BLaER1 treated with 17β-estradiol and CSF1 and Interleukin-3, amounts not matched to agents 10 nM and 100 nM (cell line): ENCODE measurements at regions not wholly inside any gene's neighbourhood (a gene's known extent, or its start where the extent isn't known, plus 50 kb on each side); places are given as distances from the start of the nearest gene placed in this dataset.

Experiments used
- H3K27ac ChIP-seq, 11 experiments: shearing (Covaris generic); formaldehyde crosslinking; 2 replicates each; pipeline ENCODE4 v1.8.1; 2022
- H3K27me3 ChIP-seq, 11 experiments: shearing (Covaris generic); formaldehyde crosslinking; 2 replicates each; pipeline ENCODE4 v1.8.1; 2022
- H3K36me3 ChIP-seq, 11 experiments: shearing (Covaris generic); formaldehyde crosslinking; 2 replicates each; pipeline ENCODE4 v1.8.1; 2022
- H3K4me1 ChIP-seq, 10 experiments: shearing (Covaris generic); formaldehyde crosslinking; 2 replicates each; pipeline ENCODE4 v1.8.1; 2022
- H3K4me2 ChIP-seq, 11 experiments: shearing (Covaris generic); formaldehyde crosslinking; 2 replicates each; pipeline ENCODE4 v1.8.1; 2022
- H3K4me3 ChIP-seq, 10 experiments: shearing (Covaris generic); formaldehyde crosslinking; 2 replicates each; pipeline ENCODE4 v1.8.1; 2022
- H3K9ac ChIP-seq, 11 experiments: shearing (Covaris generic); formaldehyde crosslinking; 2 replicates each; pipeline ENCODE4 v1.8.1; 2022
- H3K9me3 ChIP-seq, 11 experiments: shearing (Covaris generic); formaldehyde crosslinking; replicated peaks in 1 of 11; 2 replicates each; pipeline ENCODE4 v1.8.1; 2022
- H4K20me1 ChIP-seq, 11 experiments: shearing (Covaris generic); formaldehyde crosslinking; 2 replicates each; pipeline ENCODE4 v1.8.1; 2022
- Cebpa-rat ChIP-seq, 11 experiments: shearing (Covaris generic); IDR thresholded peaks; 2 replicates each; pipeline ENCODE4 v1.8.1; 2022

DNA sequence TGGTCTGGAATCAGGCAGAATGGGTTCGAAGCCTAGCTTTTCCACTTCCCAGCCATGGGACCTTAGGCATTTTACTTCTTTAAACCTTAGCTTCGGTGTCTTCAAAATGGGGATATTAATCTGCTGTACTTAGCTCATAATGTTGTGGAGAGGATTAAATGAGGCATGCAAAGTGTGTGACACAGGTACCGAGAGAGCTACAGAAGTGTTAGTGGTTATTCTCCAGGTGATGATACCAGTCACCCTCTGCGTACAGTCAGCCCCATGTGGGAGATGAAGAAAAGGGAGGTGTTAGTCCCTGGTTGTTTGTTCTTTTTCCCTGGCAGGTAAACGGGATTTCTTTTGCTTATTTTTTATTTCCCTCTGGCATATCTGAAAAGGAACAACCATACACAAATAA is 212.1 kb downstream of the PHLDA1 start:
- no peak overlapping the region for H3K4me2 ChIP-seq
- no peak for TF ChIP-seq Cebpa-rat (IDR thresholded peaks at IDR 0.05)
- no peak overlapping the region for H3K4me3 ChIP-seq
- no peak overlapping the region for H3K27ac ChIP-seq
- H3K27me3 ChIP-seq, result peaks cover 0 to 77% (median 0%) of the 10 kb centered on the region in 11 experiments; a peak in 5 of 22 replicates
- peaks cover 15 to 33% (median 20%) of the 10 kb centered on the region in 10 experiments for H3K4me1 ChIP-seq
- H3K36me3 ChIP-seq, result no peaks in the 10 kb centered on the region
- no peak overlapping the region for H3K9ac ChIP-seq
- H3K9me3 ChIP-seq, result 0 out of 22 replicates have a peak, but pooled peaks cover 0 to 4% (median 0%) of the 10 kb centered on the region in 11 experiments
- H4K20me1 ChIP-seq, result no peaks in the 10 kb centered on the region

DNA sequence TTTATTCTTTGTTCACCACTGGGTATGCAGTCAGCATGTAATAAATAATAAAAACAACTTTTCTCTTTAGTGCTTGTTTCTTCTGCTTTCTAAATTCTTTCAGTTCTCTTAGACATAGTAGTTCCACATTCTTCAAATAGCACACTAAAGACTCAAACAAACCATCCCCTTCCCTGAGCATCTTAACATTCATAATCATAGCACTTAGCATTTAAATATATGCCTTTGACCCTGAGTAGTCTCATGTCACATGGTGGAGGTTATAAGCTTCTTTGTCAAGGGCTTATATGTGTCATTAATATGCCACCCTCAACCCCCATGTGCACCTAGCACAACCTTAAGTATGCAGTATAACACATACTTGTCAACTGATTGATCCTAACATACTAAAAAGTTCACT is 212.7 kb downstream of the PHLDA1 start:
- Histone ChIP-seq H3K27ac (no peak overlapping the region), H3K4me1 (peaks cover 16 to 39% (median 27%) of the 10 kb centered on the region in 10 experiments), H3K4me2 (no peak overlapping the region)

DNA sequence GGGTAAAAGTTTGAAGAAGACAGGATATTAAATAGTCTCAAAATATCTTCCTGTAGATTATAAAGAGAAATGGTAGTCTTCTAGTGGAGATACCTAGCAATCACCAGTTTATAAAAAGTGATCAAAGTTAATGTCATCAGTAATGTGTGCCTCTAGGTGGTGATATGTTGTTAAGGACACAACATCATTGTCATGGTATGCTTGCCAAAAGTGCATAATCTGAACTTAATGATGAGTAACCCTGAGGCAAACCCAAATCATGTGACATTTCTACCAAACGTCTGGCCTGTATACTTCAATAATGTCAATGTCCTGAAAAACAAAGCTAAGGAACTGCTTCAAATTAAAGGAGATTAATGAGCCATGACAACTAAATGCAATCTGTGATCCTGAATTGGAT is 214.7 kb downstream of the PHLDA1 start:
- no peak for TF ChIP-seq Cebpa-rat (IDR thresholded peaks at IDR 0.05)
- H3K27ac ChIP-seq, result no peak overlapping the region; a peak in 1 of 22 replicates
- 0 out of 22 replicates have a peak, but pooled peaks cover 0 to 4% (median 0%) of the 10 kb centered on the region in 11 experiments for H3K9me3 ChIP-seq
- H3K36me3 ChIP-seq, result no peaks in the 10 kb centered on the region
- H4K20me1 ChIP-seq, result no peaks in the 10 kb centered on the region
- peaks cover 16 to 40% (median 30%) of the 10 kb centered on the region in 10 experiments for H3K4me1 ChIP-seq
- H3K4me3 ChIP-seq, result no peak overlapping the region
- peak overlapping the region in 2 of 11 experiments; percentile 8 to 75; a peak in 5 of 22 replicates for H3K4me2 ChIP-seq
- no peak overlapping the region for H3K9ac ChIP-seq
- H3K27me3 ChIP-seq, result peaks cover 0 to 63% (median 0%) of the 10 kb centered on the region in 11 experiments; a peak in 5 of 22 replicates

More for the DNA sequence above, 212.7 kb downstream of the PHLDA1 start:
- H3K4me3 ChIP-seq, result no peak overlapping the region
- no peak overlapping the region for H3K9ac ChIP-seq
- TF ChIP-seq Cebpa-rat (IDR thresholded peaks at IDR 0.05), result no peak
- H4K20me1 ChIP-seq, result no peaks in the 10 kb centered on the region
- H3K36me3 ChIP-seq, result no peaks in the 10 kb centered on the region
- peaks cover 0 to 70% (median 0%) of the 10 kb centered on the region in 11 experiments; a peak in 5 of 22 replicates for H3K27me3 ChIP-seq
- 0 out of 22 replicates have a peak, but pooled peaks cover 0 to 4% (median 0%) of the 10 kb centered on the region in 11 experiments for H3K9me3 ChIP-seq

DNA sequence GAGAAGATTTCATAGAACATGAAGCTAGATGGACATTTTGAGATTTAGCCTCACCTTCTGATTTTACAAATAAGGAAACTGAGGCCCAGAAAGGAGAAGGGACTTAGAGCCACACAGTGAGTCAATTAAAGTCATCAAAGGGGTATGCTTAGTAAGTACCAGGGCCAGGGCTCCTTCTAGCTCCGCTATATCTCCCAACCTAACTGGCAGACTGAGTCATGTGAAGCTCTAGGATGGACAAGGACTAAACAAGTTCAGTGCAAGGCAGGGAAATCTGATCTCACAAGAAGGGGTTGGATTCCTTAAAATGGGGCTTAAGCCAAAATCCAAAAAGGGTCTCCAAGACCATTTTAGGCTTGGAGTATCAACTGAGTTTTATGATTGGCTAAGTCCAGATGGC is 215.8 kb downstream of the PHLDA1 start:
- H3K9me3 ChIP-seq, result 0 out of 22 replicates have a peak, but pooled peaks cover 0 to 3% (median 0%) of the 10 kb centered on the region in 11 experiments
- H4K20me1 ChIP-seq, result no peaks in the 10 kb centered on the region
- no peak overlapping the region for H3K4me3 ChIP-seq
- H3K9ac ChIP-seq, result peak overlapping the region in 4 of 11 experiments; percentile 6 to 70 (median 32); a peak in 4 of 22 replicates
- H3K36me3 ChIP-seq, result no peaks in the 10 kb centered on the region
- peaks cover 16 to 40% (median 30%) of the 10 kb centered on the region in 10 experiments for H3K4me1 ChIP-seq
- no peak for TF ChIP-seq Cebpa-rat (IDR thresholded peaks at IDR 0.05)
- H3K4me2 ChIP-seq, result peak overlapping the region; percentile 31 to 80 (median 67); a peak in 21 of 22 replicates
- H3K27me3 ChIP-seq, result peaks cover 0 to 52% (median 0%) of the 10 kb centered on the region in 11 experiments; a peak in 4 of 22 replicates
- peak overlapping the region in 7 of 11 experiments; percentile 2 to 81 (median 38); a peak in 7 of 22 replicates for H3K27ac ChIP-seq

DNA sequence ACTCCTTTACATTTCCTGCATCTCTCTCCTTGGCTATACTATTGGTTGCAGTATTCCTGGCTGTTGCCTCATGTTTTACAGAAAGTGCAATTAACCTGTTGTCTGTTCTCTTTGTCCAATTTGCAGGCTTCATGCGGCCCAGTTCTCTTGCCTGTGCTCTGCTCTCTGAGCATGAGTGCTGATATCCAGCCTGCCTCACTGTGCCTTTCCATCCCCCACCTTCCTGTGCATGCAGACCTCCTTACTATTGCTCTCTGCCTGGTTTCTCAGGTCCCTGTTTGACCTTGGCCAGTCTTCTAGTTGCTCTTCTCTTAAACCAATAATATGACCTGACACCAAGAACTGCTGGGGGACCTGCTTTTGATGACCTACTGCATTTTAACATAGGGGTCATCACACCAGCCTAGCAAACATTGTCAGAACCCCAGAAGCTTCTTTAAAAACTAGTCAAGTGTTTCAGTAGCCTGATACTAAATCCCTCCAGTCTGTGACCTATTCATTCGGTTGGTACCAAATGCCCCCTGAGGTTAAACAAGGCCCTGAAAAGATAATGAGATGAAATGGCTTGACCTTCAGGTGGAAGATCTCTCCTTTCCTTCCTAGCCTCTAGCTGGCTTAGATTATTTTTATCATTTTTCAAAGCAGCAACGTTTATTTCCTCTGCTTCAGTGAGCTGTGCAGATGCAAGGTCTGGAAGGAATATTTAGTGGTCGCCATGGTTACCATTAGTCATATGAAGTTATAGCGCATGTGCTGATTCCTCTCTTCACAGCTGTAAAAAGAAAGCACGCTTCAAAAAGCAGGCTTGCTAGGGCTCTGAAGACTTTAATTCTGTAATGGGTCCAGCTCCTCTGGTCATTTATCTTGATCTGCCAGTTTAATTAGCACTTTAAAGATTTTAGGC is 216.5 kb downstream of the PHLDA1 start:
- Histone ChIP-seq H3K9ac (peak overlapping the region in 5 of 11 experiments; percentile 6 to 70 (median 43); a peak in 5 of 22 replicates), H3K27ac (peak overlapping the region in 10 of 11 experiments; percentile 17 to 81 (median 60); a peak in 11 of 22 replicates), H3K27me3 (peaks cover 0 to 46% (median 0%) of the 10 kb centered on the region in 11 experiments; a peak in 4 of 22 replicates), H3K9me3 (no peaks in the 10 kb centered on the region), H3K36me3 (no peaks in the 10 kb centered on the region), H3K4me1 (peaks cover 16 to 40% (median 30%) of the 10 kb centered on the region in 10 experiments), H4K20me1 (no peaks in the 10 kb centered on the region), H3K4me2 (peak overlapping the region; percentile 31 to 80 (median 67); a peak in 21 of 22 replicates), H3K4me3 (0 out of 20 replicates have a peak overlapping the region, but pooled peaks of 1 of the 10 experiments have one; percentile 1)
- no peak for TF ChIP-seq Cebpa-rat (IDR thresholded peaks at IDR 0.05)

DNA sequence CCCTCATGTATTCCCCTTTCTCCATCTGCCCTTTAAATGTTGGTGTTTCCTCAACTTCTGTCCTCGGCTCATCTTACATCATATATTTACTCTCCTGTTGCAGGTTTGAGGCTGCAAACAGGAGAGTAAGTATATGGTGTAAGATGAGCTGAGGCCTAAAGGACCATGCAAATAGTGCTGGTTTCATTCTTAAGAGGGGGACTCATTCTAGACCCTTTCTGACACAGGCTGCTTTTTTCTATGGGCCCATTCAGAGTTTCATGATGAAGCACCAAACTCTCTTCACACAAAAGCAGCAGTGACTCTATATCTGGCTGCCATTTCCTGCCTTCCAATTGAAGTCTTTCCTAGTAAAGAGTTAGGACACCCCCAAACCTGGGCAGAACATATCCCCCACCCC is 218.5 kb downstream of the PHLDA1 start:
- Histone ChIP-seq H3K4me2 (no peak overlapping the region), H3K36me3 (no peaks in the 10 kb centered on the region), H3K4me1 (peaks cover 12 to 40% (median 30%) of the 10 kb centered on the region in 10 experiments), H3K9me3 (peaks cover 10 to 19% (median 16%) of the 10 kb centered on the region in 11 experiments; a peak in 21 of 22 replicates), H3K27ac (no peak overlapping the region), H4K20me1 (no peaks in the 10 kb centered on the region), H3K9ac (no peak overlapping the region), H3K27me3 (peaks cover 0 to 32% (median 0%) of the 10 kb centered on the region in 11 experiments; a peak in 3 of 22 replicates), H3K4me3 (no peak overlapping the region)
- no peak for TF ChIP-seq Cebpa-rat (IDR thresholded peaks at IDR 0.05)

DNA sequence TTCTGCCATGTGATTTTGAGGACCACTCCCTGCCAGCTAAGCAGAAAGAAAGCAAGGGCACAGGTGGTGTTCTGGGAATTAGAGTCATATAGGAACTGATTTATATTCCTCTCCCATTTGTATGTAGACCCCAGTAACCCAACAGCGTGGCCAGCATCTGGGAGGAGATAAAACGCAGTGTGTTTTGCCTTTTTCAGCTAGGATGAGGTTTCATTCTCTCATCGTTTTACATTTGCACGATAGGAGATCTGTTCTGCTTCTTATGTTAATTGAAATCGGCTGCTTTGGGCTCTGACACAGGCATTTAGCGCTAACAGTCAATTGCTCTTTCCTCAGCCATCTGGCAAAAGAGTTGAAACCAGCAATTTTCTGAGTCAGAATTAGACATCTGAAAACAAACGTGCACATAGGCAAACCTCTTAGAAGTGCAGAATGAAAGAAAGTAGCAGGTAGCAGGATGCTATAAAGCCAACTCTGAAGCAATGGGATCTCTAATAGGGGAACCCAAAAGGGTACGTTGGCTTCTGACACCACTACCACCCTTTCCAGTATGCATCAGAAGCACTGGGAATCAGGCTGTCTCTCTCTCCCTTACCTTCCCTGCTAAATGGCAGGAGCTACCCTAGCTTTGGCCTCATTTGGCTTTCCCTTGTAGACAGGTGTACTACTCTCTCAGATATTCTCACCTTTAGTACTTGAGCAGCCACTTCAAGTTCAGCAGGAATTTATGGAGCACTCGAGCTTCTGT is 219.1 kb downstream of the PHLDA1 start:
- Histone ChIP-seq H3K9ac (no peak overlapping the region), H3K36me3 (no peaks in the 10 kb centered on the region), H3K4me2 (no peak overlapping the region), H3K4me3 (no peak overlapping the region), H4K20me1 (no peaks in the 10 kb centered on the region), H3K4me1 (peaks cover 12 to 40% (median 30%) of the 10 kb centered on the region in 10 experiments), H3K9me3 (peaks cover 12 to 26% (median 20%) of the 10 kb centered on the region in 11 experiments; a peak in 21 of 22 replicates), H3K27ac (no peak overlapping the region), H3K27me3 (peaks cover 0 to 29% (median 0%) of the 10 kb centered on the region in 11 experiments; a peak in 3 of 22 replicates)
- TF ChIP-seq Cebpa-rat (IDR thresholded peaks at IDR 0.05), result no peak

DNA sequence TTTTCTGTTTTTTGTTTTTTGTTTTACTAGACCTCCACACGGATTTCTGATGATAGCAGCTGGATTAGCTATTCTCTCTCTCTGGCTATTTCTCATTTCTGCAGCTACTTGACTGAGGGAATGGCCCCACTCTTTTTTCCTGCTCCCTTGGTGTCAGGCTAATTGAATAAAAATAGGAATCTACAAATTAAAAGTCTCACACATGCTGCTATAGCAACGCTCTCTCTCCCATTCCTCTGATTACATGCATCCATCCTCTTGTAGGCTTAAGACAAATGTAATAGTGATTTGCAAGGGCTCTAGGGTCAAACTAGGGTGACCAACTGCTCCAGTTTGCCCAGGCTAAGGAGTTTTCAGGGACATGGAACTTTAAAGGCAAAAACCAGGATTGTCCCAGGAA is 221.8 kb downstream of the PHLDA1 start:
- peaks cover 12 to 34% (median 28%) of the 10 kb centered on the region in 11 experiments; a peak in 21 of 22 replicates for H3K9me3 ChIP-seq
- TF ChIP-seq Cebpa-rat (IDR thresholded peaks at IDR 0.05), result no peak
- peaks cover 0 to 19% (median 0%) of the 10 kb centered on the region in 11 experiments; a peak in 3 of 22 replicates for H3K27me3 ChIP-seq
- H3K27ac ChIP-seq, result no peak overlapping the region
- no peak overlapping the region for H3K4me2 ChIP-seq
- no peak overlapping the region for H3K9ac ChIP-seq
- no peaks in the 10 kb centered on the region for H4K20me1 ChIP-seq
- peaks cover under 1 to 25% (median 14%) of the 10 kb centered on the region in 10 experiments; a peak in 18 of 20 replicates for H3K4me1 ChIP-seq
- H3K36me3 ChIP-seq, result no peaks in the 10 kb centered on the region
- H3K4me3 ChIP-seq, result no peak overlapping the region
